Neural crest cell (in vitro differentiated cells): ENCODE measurements at regions not wholly inside any gene's neighbourhood (a gene's known extent, or its start where the extent isn't known, plus 50 kb on each side); places are given as distances from the start of the nearest gene placed in this dataset.

ENCODE experiments used
- DNase-seq: peaks from one replicate; pipeline ENCODE4 v3.0.0; 2021; ENCODE audit warnings: low read depth, mixed read lengths, low spot score
- H3K27ac Mint-ChIP-seq: one replicate; pipeline ENCODE4 v1.8.0; 2021; ENCODE audit warnings: mild to moderate bottlenecking, mixed read lengths; ENCODE audit not compliant: unreplicated experiment
- H3K27me3 Mint-ChIP-seq: 2 replicates; pipeline ENCODE4 v1.8.0; 2021; ENCODE audit warnings: low read depth, mild to moderate bottlenecking, mixed read lengths
- H3K36me3 Mint-ChIP-seq: 2 replicates; pipeline ENCODE4 v1.8.0; 2021; ENCODE audit warnings: low read depth, mild to moderate bottlenecking, mixed read lengths
- H3K4me1 Mint-ChIP-seq: 2 replicates; pipeline ENCODE4 v1.8.0; 2021; ENCODE audit warnings: mixed read lengths
- H3K4me3 Mint-ChIP-seq: one replicate; pipeline ENCODE4 v1.8.0; 2021; ENCODE audit warnings: mild to moderate bottlenecking, mixed read lengths
- H3K9me3 Mint-ChIP-seq: 2 replicates; pipeline ENCODE4 v1.8.0; 2021; ENCODE audit warnings: mixed read lengths
- TF ChIP-seq, protein P1 (sequence below): fragments of 200-600 bp; sonication (generic); conservative IDR thresholded peaks from 2 replicates; pipeline ENCODE4 v1.5.0; 2021; ENCODE audit warnings: antibody characterized with exemption, mild to moderate bottlenecking

DNA sequence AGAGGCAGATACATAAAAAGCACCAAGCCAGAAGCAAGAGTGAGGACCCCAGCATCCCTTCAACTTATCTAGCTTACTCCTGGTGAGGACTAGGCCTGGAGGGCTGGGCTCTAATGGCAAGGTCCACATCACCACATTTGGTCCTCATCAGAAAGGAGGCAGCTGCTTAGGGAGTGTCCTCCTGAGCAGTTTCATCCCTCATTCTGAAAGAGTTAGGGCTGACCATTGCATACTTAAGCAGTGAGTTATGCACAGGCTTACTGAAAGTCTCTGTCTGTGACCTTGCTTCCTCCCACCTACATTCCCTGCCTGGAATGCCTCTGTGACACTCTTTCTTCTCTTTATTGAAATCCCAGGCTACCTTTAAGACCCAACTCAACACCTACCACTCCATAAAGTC, 301.8 kb upstream of the ACVR2A start:
- H3K27ac Mint-ChIP-seq, result no peak overlapping the region
- TF ChIP-seq, protein P1, sequence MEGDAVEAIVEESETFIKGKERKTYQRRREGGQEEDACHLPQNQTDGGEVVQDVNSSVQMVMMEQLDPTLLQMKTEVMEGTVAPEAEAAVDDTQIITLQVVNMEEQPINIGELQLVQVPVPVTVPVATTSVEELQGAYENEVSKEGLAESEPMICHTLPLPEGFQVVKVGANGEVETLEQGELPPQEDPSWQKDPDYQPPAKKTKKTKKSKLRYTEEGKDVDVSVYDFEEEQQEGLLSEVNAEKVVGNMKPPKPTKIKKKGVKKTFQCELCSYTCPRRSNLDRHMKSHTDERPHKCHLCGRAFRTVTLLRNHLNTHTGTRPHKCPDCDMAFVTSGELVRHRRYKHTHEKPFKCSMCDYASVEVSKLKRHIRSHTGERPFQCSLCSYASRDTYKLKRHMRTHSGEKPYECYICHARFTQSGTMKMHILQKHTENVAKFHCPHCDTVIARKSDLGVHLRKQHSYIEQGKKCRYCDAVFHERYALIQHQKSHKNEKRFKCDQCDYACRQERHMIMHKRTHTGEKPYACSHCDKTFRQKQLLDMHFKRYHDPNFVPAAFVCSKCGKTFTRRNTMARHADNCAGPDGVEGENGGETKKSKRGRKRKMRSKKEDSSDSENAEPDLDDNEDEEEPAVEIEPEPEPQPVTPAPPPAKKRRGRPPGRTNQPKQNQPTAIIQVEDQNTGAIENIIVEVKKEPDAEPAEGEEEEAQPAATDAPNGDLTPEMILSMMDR, result no peak
- H3K4me1 Mint-ChIP-seq, result no peaks in the 10 kb centered on the region
- H3K9me3 Mint-ChIP-seq, result peaks cover 2% of the 10 kb centered on the region
- no peak for DNase-seq
- no peak overlapping the region for H3K4me3 Mint-ChIP-seq
- H3K36me3 Mint-ChIP-seq, result no peaks in the 10 kb centered on the region
- no peaks in the 10 kb centered on the region for H3K27me3 Mint-ChIP-seq

- no peak for DNase-seq
- Mint-ChIP-seq H3K4me3 (no peak overlapping the region), H3K36me3 (no peaks in the 10 kb centered on the region), H3K27me3 (no peaks in the 10 kb centered on the region), H3K27ac (no peak overlapping the region), H3K9me3 (peaks cover 2% of the 10 kb centered on the region), H3K4me1 (no peaks in the 10 kb centered on the region)
- TF ChIP-seq, protein P1, result no peak
These were observed 302.5 kb upstream of the ACVR2A start for GRCh38 chr2:147542351-147542750.

- Mint-ChIP-seq H3K27me3 (no peaks in the 10 kb centered on the region), H3K4me1 (no peaks in the 10 kb centered on the region), H3K4me3 (no peak overlapping the region), H3K9me3 (peaks cover 2% of the 10 kb centered on the region), H3K27ac (no peak overlapping the region), H3K36me3 (no peaks in the 10 kb centered on the region)
- TF ChIP-seq, protein P1, result no peak
- no peak for DNase-seq
These were observed 303.5 kb upstream of the ACVR2A start for GRCh38 chr2:147541314-147541713.

DNA sequence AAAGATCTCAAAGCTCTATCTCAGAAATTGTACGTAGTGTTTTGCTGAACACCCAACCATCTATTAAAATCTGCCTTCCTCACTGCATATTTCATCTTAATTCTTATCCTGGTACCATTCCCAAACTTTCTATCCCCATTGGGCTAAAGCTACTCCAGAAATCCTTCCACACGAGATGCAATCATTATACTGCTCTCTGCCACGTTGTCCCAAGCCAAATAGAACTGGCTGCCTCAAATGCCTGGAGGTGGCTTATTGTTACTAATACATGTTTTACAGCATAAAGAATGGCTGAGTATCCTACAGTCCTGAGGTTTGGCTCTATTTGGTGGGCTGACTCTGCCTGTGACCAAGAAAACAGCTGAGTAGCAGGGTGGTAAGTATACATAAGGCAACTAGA, 306.0 kb upstream of the ACVR2A start:
- Mint-ChIP-seq H3K36me3 (no peaks in the 10 kb centered on the region), H3K9me3 (peaks cover 2% of the 10 kb centered on the region), H3K4me3 (no peak overlapping the region), H3K27me3 (no peaks in the 10 kb centered on the region), H3K27ac (no peak overlapping the region), H3K4me1 (peaks cover 15% of the 10 kb centered on the region)
- DNase-seq, result no peak
- TF ChIP-seq, protein P1, result no peak

DNA sequence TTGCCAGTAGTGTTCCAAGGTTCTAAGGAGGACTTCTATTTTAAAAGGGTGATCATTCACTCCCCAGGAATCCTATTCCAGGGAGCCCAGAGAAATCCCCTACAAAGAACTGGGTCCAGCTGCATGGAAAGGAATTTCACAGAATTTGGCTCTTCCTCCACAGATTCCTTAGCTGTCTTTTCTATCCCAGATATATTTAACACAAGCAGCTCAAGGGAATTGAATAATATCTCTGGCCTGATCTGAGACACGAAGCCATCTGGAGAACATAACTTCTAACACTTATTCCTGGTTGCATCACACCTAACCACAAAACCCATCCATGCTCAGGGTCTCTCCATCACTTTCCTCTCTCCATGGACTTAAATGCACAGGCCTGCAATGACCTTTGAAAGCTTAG, 306.7 kb upstream of the ACVR2A start:
- TF ChIP-seq, protein P1, result no peak
- Mint-ChIP-seq H3K36me3 (no peaks in the 10 kb centered on the region), H3K4me1 (peaks cover 22% of the 10 kb centered on the region), H3K4me3 (no peak overlapping the region), H3K27ac (no peak overlapping the region), H3K9me3 (peaks cover 2% of the 10 kb centered on the region), H3K27me3 (no peaks in the 10 kb centered on the region)
- DNase-seq, result no peak

DNA sequence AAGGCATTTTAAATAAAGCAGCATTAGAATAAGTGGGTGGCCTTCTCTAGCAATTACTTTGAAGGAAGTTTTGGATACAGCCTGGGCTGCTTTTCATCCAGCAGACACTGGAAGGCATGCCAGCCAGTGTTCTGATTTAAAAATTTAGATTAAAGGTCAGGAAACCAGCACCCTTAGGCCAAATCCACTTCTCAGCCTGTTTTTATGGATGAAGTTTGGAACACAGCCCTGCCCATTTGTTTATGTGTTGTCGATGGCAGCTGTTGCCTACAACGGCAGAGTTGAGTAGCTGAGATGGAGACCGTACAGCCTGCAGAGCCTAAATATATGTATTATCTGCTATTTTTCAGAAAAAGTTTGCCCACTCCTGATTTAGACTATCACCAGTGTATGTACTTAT, 313.6 kb upstream of the ACVR2A start:
- TF ChIP-seq, protein P1, result no peak
- Mint-ChIP-seq H3K36me3 (no peaks in the 10 kb centered on the region), H3K4me1 (peaks cover 24% of the 10 kb centered on the region), H3K4me3 (no peak overlapping the region), H3K9me3 (no peaks in the 10 kb centered on the region), H3K27me3 (no peaks in the 10 kb centered on the region), H3K27ac (no peak overlapping the region)
- DNase-seq, result no peak
